IMR-90 (cell line): ENCODE measurements at regions not wholly inside any gene's neighbourhood (a gene's known extent, or its start where the extent isn't known, plus 50 kb on each side); places are given as distances from the start of the nearest gene placed in this dataset.

Source experiments
- MAFK ChIP-seq: IDR thresholded peaks from 2 replicates; pipeline ENCODE4 v1.6.1; 2012; ENCODE audit warnings: low read depth, low read length, improper control_type of control experiment
- POLR2A ChIP-seq: IDR thresholded peaks from 2 replicates; pipeline ENCODE4 v1.6.1; 2012; ENCODE audit warnings: mild to moderate bottlenecking, low read depth, low read length
- SMC3 ChIP-seq: fragments of 150-350 bp; IDR thresholded peaks from 2 replicates; pipeline ENCODE4 v1.6.1; 2016; ENCODE audit warnings: low read depth, mild to moderate bottlenecking, antibody characterized with exemption, low read length, moderate library complexity
- TF ChIP-seq, protein P1 (sequence below): conservative IDR thresholded peaks from 2 replicates; pipeline ENCODE4 v1.5.1; 2012; ENCODE audit warnings: mild to moderate bottlenecking, low read depth, low read length, improper control_type of control experiment

GRCh38 chr18:78770139-78770822, 209.3 kb upstream of the SALL3 start:
- TF ChIP-seq, protein P1, sequence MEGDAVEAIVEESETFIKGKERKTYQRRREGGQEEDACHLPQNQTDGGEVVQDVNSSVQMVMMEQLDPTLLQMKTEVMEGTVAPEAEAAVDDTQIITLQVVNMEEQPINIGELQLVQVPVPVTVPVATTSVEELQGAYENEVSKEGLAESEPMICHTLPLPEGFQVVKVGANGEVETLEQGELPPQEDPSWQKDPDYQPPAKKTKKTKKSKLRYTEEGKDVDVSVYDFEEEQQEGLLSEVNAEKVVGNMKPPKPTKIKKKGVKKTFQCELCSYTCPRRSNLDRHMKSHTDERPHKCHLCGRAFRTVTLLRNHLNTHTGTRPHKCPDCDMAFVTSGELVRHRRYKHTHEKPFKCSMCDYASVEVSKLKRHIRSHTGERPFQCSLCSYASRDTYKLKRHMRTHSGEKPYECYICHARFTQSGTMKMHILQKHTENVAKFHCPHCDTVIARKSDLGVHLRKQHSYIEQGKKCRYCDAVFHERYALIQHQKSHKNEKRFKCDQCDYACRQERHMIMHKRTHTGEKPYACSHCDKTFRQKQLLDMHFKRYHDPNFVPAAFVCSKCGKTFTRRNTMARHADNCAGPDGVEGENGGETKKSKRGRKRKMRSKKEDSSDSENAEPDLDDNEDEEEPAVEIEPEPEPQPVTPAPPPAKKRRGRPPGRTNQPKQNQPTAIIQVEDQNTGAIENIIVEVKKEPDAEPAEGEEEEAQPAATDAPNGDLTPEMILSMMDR, result no peak
- no peak for TF ChIP-seq POLR2A
- TF ChIP-seq SMC3, result no peak
- no peak for TF ChIP-seq MAFK
